GM19193 (cell line): ENCODE measurements at regions not wholly inside any gene's neighbourhood (a gene's known extent, or its start where the extent isn't known, plus 50 kb on each side); places are given as distances from the start of the nearest gene placed in this dataset.

Experiments used
- POLR2A ChIP-seq: IDR thresholded peaks from 4 replicates; pipeline ENCODE4 v1.6.1; 2011; ENCODE audit not compliant: insufficient read depth, insufficient read length; ENCODE audit errors: extremely low read depth

DNA sequence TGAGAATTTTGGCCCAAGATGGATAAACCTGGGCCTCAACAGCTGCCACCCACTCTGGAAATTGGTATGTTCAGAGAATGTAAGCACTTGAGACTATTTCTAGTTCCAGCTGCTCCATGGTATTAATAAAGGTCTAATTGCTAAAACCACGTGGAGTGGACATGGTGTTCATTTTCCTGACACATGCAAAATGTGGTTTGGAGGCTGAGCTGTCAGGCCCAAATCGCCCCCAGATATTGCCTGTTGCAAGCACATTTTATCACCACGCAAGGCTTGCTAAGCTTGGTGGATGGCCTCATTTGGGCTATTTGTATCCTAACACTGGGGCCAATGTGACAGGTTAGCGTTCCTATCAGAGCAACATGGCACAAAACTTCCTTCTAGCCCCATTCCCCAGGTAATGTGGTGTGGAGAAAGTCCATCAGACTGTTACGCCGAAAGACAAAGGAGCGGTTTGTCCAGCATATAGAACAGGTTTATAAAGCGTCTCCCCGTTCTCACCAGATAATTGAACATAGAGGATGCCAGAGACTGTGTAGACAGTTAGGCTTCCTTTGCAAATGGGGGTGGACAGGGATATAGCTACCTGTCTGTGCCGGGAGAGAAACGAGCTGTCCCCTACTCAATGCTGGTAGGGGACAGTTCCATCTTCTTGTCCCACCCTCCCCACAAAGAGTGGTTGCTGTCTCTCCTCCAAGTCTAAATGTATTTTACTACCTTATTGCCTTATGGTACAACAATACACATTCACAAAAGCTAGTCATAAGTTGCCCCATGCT, 78.0 kb upstream of the ANKRD1 start:
- TF ChIP-seq POLR2A: no peak

DNA sequence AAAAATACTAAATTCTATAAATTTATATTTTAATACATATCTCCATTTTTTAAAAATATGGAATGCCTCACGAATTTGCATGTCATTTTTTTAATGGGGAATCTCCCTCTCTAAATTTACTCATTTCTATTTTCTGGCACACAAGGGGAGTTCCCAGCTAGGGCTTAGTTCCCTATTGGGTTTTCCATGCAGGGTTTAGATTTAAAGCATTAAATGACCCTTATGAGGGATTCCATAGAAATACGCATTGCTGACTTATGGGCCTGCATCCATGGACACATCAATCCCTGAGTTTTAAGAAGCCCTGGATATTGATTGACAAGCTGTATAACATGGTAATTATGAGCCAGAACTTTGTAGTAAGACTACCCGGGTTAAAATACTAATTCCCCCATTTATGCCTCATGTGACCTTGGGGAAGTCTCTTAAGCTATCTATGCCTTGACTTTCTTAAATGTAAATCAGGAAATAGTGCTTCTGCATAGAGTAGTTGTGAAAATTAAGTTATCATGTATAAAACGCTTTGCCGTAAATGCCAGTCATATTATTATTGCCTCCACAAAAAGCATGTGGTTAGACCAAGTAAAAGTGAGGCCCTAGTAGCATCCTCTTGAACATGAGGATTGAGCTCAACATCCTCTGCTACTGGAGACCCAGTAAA, 78.8 kb upstream of the ANKRD1 start:
- TF ChIP-seq POLR2A: no peak

DNA sequence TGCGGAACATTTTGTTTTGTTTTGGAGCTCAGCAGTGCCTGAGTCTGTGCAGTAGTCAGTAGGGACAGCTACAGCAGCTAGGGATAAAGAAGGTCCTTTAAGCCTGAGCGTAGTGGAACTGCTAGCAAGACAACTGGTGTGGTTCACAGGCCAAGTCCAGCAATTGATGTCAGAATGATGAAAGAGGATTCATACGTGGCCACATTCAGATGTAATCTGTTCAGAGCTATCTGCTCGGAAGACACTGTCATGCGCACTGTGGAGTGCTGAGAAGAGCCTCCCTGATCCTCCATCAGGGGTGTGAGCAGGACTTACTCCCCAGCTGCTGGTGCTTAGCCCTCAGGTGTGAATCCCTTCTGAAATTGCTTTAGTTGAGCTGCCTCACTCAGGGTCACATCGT, 79.6 kb upstream of the ANKRD1 start:
- no peak for TF ChIP-seq POLR2A

DNA sequence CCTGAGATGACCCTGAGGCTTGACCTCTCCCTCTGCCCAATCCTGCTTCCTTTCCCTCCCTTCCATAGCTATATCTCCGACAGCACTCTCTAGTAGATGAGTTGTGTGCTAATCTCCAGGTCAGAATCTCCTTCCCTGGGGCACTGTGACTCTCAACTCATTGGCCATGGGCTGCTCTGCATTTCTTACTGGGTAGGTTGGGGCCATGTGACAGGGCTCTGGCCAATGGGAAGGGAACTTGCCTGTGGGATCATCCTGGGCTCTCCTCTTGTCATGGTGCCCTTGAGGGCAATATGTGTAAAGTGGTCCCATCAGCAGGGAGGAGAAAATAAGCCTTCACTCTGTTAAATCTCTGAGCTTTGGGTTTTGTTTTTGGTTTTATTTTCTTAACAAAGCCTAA, 80.1 kb upstream of the ANKRD1 start:
- TF ChIP-seq POLR2A: no peak

DNA sequence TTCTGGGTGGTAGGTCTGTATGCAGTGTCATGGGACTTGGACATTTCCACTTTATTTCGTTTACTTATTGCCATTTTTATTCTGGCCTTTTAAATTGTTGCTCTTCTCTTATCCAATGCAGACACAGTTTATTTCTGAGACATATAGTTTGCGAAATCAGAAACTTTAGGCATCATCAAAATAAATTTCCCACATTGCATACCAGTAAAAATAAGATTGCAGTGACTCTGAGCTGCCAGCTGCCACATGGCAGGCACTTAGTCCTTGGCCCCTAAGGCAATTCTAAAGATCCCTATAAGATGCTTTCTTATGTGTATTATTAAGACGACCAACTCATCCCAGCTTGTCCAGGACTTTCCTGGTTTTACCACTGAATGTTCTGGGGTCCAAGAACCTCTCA, 81.8 kb upstream of the ANKRD1 start:
- TF ChIP-seq POLR2A: no peak

DNA sequence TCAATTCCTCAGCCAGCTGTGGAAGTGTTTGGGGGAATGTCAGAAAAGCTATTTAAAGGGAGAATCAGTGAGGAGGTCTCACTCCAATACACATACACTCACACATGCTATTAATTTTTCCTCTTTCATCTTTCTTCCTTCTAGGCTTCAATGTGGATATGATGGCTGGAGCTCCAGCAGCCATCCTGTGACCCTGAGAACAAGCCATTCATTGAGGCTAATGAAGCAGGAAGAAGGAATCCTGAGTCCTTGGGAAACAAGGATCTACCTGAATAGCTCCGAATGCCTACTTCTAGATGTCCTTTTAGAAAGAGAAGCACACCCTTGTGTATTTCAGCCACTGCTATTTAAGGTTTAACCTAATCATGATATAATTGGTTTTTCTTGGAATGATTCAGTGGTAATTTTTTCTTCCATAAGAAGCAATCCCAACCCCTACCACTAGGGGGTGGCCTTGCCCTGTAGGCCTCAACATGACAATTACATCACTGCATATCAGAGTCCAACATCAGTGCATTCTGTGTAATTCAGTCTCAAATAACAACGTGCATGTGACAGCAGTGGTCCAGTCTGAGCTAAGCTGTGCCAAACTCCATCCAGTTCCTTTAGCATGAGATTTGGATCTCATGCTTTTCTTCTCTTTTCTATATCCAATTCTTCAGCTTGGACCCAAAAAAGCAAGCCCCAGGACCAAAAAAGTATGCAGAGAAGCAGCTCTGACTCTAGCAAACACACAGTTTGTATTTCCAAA, 85.3 kb upstream of the ANKRD1 start:
- no peak for TF ChIP-seq POLR2A

DNA sequence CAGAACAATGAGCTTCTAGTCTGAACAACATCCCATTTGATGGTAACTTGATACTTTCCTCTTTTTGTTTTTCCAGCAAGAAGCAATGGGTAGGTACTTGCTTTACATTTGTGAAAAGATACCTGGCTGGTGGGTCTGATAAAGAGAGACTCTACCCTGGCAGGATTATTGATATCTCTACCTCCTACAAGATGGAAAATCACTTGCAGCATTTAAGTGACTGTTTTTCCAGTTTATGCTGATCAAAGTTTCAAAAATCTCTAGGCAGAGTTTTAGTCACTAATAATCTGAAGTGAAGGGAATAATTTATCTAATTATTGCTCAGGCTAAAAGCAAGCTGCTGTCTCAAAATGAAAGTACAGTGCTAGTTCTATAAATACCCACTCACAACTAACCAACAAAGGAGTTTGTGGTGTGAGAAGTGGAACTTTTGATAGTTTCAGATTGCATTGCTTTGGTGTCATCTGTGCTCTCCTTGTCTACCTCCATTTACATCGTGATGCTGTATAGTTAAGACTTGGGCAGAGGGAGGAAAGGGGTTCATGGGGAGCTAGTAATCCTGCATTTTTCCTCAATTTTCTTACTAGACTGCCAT, 86.0 kb upstream of the ANKRD1 start:
- no peak for TF ChIP-seq POLR2A

DNA sequence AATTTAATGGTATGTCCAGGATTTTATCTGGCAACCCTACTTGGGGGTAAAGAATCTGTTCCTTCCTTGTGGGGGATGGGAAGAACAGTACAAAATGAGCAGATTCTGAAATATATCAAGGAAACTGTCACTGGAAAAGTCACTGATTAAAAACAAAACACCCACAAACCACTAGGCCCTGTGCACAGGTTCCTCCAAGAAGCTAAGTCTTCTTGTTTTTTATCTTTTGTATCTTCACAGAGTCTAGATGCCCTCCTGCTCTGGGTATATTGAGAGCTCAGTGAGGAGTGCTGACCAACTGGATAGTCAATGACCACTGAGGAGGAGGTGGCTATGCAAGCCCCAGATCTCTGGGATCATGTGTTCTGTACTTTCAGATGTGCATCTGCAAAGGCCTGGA, 86.8 kb upstream of the ANKRD1 start:
- TF ChIP-seq POLR2A: no peak

DNA sequence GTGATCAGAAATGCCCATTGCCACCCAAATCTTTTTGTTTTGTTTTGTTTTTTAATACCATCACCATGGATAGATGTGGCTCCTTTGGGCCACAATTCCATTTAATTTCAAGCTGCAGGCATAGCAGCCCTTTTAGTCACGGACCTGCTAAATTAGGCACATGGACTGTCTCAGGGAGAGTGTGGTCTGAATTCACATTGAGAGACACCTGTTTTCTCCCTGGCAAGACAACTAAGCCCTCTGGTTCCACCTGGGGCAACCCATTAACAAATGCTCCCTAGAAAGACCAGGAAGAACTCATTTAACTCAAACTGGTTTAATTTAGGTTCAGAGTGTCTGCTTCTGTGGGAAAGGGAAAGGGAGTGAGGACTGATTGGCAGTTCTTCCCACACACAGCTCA, 88.2 kb upstream of the ANKRD1 start:
- no peak for TF ChIP-seq POLR2A

DNA sequence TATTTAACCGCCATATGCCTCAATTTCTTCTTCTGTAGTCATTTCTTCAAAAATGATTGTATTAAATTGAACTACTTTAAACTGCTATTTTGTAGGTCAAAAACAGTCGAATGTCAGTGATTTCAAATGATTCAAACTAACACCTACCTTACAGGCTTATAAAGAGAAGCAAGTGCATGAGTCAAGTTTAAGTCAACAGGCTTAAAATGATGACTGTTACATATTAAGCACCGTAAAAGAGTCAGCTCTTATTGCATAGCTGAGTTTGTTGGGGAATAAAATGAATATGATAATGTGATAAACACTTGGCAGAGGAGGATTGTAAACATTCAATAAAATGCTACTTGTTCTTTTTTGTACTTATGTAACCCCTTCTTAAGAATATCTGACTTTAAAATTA, 90.1 kb upstream of the ANKRD1 start:
- TF ChIP-seq POLR2A: no peak

DNA sequence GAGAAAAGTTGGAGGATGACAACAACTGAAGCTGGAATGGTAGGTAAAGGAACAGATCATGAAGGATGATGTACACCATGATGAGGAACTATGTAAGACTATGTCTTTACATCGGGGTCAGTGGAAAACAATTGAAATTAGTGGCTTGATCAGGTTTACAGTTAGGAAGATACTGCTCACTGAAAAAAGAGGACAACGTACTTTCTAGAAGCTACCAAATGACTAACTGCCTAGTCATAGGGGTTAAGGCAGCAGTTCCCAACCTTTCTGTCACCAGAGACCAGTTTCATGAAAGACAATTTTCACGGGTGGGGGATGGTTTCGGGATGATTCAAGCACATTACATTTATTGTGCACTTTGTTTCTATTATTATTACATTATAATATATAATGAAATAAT, 91.6 kb upstream of the ANKRD1 start:
- TF ChIP-seq POLR2A: no peak

DNA sequence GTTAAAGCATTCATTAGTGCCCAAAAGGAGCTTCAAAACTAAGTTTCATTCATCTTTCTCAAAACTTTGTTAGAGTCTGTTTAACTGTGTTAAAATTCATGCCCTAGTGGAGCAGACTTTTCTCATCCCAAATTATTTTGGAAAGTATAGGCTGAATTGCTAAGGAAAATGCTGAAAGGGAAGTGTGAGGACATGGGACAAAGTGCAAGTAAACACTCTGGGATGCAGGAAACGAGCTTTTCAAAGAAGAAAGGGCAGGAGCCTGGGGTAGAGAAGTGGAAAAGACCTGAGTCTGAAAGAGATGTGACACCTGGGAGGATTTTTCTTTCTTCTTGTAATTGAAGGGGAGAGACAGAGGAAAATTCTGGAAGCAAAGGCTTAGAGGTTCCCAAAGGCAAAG, 93.1 kb upstream of the ANKRD1 start:
- no peak for TF ChIP-seq POLR2A

DNA sequence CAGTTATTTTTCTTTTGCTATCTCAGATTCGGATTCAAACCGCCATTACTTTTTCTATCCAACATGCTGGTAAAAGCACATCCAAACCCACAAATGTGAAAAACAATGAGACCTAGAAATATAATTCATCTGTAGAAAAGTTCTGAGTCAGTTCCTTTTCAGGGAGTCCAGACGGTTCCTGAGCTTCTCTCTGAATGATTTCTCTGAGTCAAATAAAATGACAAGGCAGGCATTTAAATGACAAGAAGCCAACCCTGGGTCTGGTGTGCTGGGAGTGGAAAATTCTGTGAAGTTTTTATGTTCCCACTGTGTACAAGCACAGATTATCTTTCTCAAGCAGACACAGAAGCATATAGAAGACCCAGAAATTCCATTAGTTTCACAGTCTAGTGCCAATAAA, 96.3 kb upstream of the ANKRD1 start:
- TF ChIP-seq POLR2A: no peak

DNA sequence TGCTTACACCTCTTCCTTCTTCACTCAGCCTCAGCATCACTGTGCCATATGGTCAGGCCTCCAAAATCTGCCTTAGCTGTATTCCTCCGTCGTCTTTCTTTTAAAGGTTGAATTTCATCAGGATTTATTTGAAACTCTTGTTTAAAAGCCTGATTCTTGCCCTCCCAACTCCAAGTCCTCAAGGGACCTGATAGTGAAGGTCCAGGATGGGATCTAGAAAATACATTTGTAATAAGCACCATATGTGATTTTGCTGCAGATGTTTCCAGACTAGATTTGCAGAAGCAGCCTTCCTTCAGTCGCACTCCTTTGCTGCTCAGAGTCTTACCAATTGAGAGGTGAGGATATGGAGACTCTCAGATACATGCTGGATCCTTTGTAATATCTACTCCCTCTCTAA, 101.0 kb upstream of the ANKRD1 start:
- no peak for TF ChIP-seq POLR2A

DNA sequence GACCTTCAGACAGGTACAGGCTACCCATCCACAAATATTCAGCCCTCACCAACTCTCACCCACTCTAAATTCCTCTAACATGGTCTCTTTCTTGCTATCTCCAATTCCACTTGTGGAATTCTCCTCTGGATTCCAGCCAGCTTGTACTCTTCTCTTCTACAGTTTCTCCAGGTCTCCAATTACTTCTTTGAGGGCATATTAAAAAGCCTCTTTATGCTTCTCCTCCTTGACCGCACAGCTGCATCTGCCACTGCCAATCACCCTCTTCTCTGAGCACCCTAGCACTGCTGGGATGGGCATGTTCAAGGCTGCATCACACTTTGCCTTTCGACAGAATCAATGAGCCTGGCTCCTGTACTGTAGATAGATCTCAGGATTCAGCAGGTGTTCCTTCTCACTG, 101.5 kb upstream of the ANKRD1 start:
- TF ChIP-seq POLR2A: no peak
